CD14-positive monocyte (primary cell): ENCODE measurements at regions not wholly inside any gene's neighbourhood (a gene's known extent, or its start where the extent isn't known, plus 50 kb on each side); places are given as distances from the start of the nearest gene placed in this dataset.

Source experiments
- DNase-seq, 3 donors: peaks; one replicate each; pipeline ENCODE4 v3.0.0-alpha.2; 2011 to 2022
- H2AFZ ChIP-seq: 2 replicates; pipeline ENCODE4 v1.6.0; 2012; ENCODE audit warnings: mild to moderate bottlenecking, low read depth, low read length, inconsistent platforms; ENCODE audit not compliant: insufficient read depth, poor library complexity, severe bottlenecking
- H3K27ac ChIP-seq, 2 donors: 1 replicate in 1 of 2; 2 replicates in 1 of 2; pipeline ENCODE4 v1.5.1; 2012 to 2013; ENCODE audit warnings: low read length in 2 of 2, control low read depth in 1 of 2, inconsistent platforms in 1 of 2, low read depth in 1 of 2, mild to moderate bottlenecking in 1 of 2
- H3K27me3 ChIP-seq, 2 donors: one replicate each; pipeline versions ENCODE4 v1.6.0 to v1.6.1; 2011 to 2013; ENCODE audit warnings: low read length in 2 of 2; ENCODE audit not compliant: control insufficient read depth in 2 of 2, insufficient read depth in 2 of 2
- H3K36me3 ChIP-seq, 2 donors: replicated peaks in 1 of 2; 1 replicate in 1 of 2; 2 replicates in 1 of 2; pipeline versions ENCODE4 v1.5.1 to v1.6.1; 2012 to 2013; ENCODE audit warnings: low read length in 2 of 2, control low read depth in 1 of 2, inconsistent platforms in 1 of 2, mild to moderate bottlenecking in 1 of 2; ENCODE audit not compliant: insufficient read depth in 2 of 2, control insufficient read depth in 1 of 2
- H3K4me1 ChIP-seq, 2 donors: 1 replicate in 1 of 2; 2 replicates in 1 of 2; pipeline versions ENCODE4 v1.5.1 to v1.6.1; 2012 to 2013; ENCODE audit warnings: low read length in 2 of 2, control low read depth in 1 of 2, inconsistent platforms in 1 of 2, mild to moderate bottlenecking in 1 of 2, moderate library complexity in 1 of 2; ENCODE audit not compliant: insufficient read depth in 2 of 2, control insufficient read depth in 1 of 2
- H3K4me2 ChIP-seq: replicated peaks from 2 replicates; pipeline ENCODE3; 2012; ENCODE audit warnings: low read length, moderate library complexity, mild to moderate bottlenecking; ENCODE audit not compliant: poor library complexity, severe bottlenecking; ENCODE audit errors: extremely low read depth
- H3K4me3 ChIP-seq, 3 experiments: fragments of 200-600 bp in 1 of 3; sonication (generic) in 1 of 3; replicated peaks in 1 of 3; 1 replicate in 2 of 3; 2 replicates in 1 of 3; pipeline ENCODE4 v1.5.1; 2011 to 2013; ENCODE audit warnings: low read length in 3 of 3, mild to moderate bottlenecking in 3 of 3, control low read depth in 2 of 3, low read depth in 2 of 3, inconsistent platforms in 1 of 3, moderate library complexity in 1 of 3
- H3K79me2 ChIP-seq: 2 replicates; pipeline ENCODE4 v1.6.0; 2012; ENCODE audit warnings: mild to moderate bottlenecking, control low read depth, inconsistent platforms, low read length, moderate library complexity; ENCODE audit not compliant: insufficient read depth
- H3K9ac ChIP-seq: 2 replicates; pipeline ENCODE4 v1.6.0; 2017; ENCODE audit warnings: low read length, mild to moderate bottlenecking; ENCODE audit not compliant: insufficient read depth, poor library complexity, severe bottlenecking
- H3K9me3 ChIP-seq, 2 donors: replicated peaks in 1 of 2; 1 replicate in 1 of 2; 2 replicates in 1 of 2; pipeline versions ENCODE4 v1.5.1 to v1.6.1; 2012 to 2013; ENCODE audit warnings: low read length in 2 of 2, control low read depth in 1 of 2; ENCODE audit not compliant: control insufficient read depth in 1 of 2, insufficient read depth in 1 of 2
- H4K20me1 ChIP-seq: 2 replicates; pipeline ENCODE4 v1.6.0; 2012; ENCODE audit warnings: mild to moderate bottlenecking, low read length, control low read depth, moderate library complexity; ENCODE audit not compliant: insufficient read depth
- H3K27ac Mint-ChIP-seq, 7 donors: one replicate each; pipeline ENCODE4 v1.8.0; 2020; ENCODE audit warnings: mild to moderate bottlenecking in 7 of 7, mixed read lengths in 7 of 7, moderate library complexity in 6 of 7, inconsistent platforms in 2 of 7
- H3K27me3 Mint-ChIP-seq, 3 donors: one replicate each; pipeline ENCODE4 v1.8.0; 2021 to 2022; ENCODE audit warnings: low read depth in 3 of 3, mild to moderate bottlenecking in 3 of 3, mixed read lengths in 3 of 3, moderate library complexity in 3 of 3, inconsistent platforms in 1 of 3
- H3K36me3 Mint-ChIP-seq, 2 donors: one replicate each; pipeline ENCODE4 v1.8.0; 2020; ENCODE audit warnings: mixed read lengths in 2 of 2, inconsistent platforms in 1 of 2, mild to moderate bottlenecking in 1 of 2
- H3K4me1 Mint-ChIP-seq: one replicate; pipeline ENCODE4 v1.8.0; 2020; ENCODE audit warnings: mild to moderate bottlenecking, mixed read lengths
- H3K4me3 Mint-ChIP-seq, 2 donors: one replicate each; pipeline ENCODE4 v1.8.0; 2020; ENCODE audit warnings: mild to moderate bottlenecking in 2 of 2, mixed read lengths in 2 of 2, moderate library complexity in 1 of 2
- H3K9me3 Mint-ChIP-seq, 7 donors: one replicate each; pipeline ENCODE4 v1.8.0; 2020 to 2022; ENCODE audit warnings: mixed read lengths in 7 of 7, mild to moderate bottlenecking in 6 of 7, moderate library complexity in 6 of 7, inconsistent platforms in 2 of 7
- CTCF ChIP-seq: fragments of 200-600 bp; IDR thresholded peaks from one replicate; pipeline ENCODE4 v1.8.0; 2022; ENCODE audit warnings: antibody characterized with exemption, mild to moderate bottlenecking
- WGBS: methylation state at CpG from one replicate; pipeline ENCODE4 v1.1.5; 2013; ENCODE audit warnings: missing lambda C conversion rate; ENCODE audit not compliant: insufficient coverage; 5-methylcytosine and 5-hydroxymethylcytosine counted together
- intact Hi-C, 2 donors: fragments of 100-400 bp; cut with micrococcal nuclease; formaldehyde crosslinking; loops; one replicate each; pipeline versions ENCODE4 v1.15.0 to v1.15.1; 2023

DNA sequence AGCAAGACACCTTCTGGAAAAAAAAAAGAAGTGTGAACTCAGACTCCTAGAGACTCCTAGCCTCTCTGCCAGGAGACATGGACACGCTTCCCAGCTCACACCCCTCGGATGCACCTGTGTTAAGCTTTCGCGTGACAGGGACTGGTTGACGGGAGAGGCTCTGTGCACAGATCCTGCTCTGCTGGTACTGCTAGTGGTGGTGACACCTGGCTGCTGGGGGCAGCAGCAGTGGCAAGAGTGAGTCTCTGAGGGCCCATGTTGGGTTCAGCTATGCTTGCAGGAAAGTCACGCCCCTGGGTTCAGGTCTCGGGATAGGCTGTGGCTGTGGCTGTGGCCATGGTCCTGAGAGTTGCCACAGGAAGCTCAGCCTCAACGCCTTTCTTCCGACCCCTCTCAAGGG lies 81.1 kb downstream of the XRCC2 start:
- no peaks in the 10 kb centered on the region for H3K27me3 ChIP-seq
- H3K4me3 ChIP-seq, result no peak overlapping the region
- H3K27me3 Mint-ChIP-seq, result peaks cover 0 to 5% (median 1%) of the 10 kb centered on the region in 3 donors
- TF ChIP-seq CTCF, result no peak
- H3K27ac Mint-ChIP-seq, result no peak overlapping the region
- H3K27ac ChIP-seq, result no peak overlapping the region
- 92% methylated on average over 6 of the region's 9 CpGs for whole genome bisulfite sequencing
- no peaks in the 10 kb centered on the region for H3K36me3 Mint-ChIP-seq
- no peak overlapping the region for H3K4me3 Mint-ChIP-seq
- no peak overlapping the region for H2AFZ ChIP-seq
- no peak overlapping the region for H3K4me2 ChIP-seq
- intact Hi-C loops, result no loop called here
- no peaks in the 10 kb centered on the region for H3K4me1 Mint-ChIP-seq
- peaks cover 0 to 3% (median 0%) of the 10 kb centered on the region in 7 donors for H3K9me3 Mint-ChIP-seq
- no peaks in the 10 kb centered on the region for H3K4me1 ChIP-seq
- DNase-seq, result no peak
- H3K79me2 ChIP-seq, result no peaks in the 10 kb centered on the region
- H4K20me1 ChIP-seq, result no peaks in the 10 kb centered on the region
- H3K36me3 ChIP-seq, result no peaks in the 10 kb centered on the region
- H3K9me3 ChIP-seq, result no peaks in the 10 kb centered on the region
- H3K9ac ChIP-seq, result no peak overlapping the region

- H4K20me1 ChIP-seq, result no peaks in the 10 kb centered on the region
- no peaks in the 10 kb centered on the region for H3K4me1 ChIP-seq
- intact Hi-C loops, result no loop called here
- no peak overlapping the region for H3K4me2 ChIP-seq
- H3K27ac Mint-ChIP-seq, result no peak overlapping the region
- WGBS, result 100% methylated on average over 1 of the region's 4 CpGs
- H3K9ac ChIP-seq, result no peak overlapping the region
- no peak overlapping the region for H3K27ac ChIP-seq
- H3K4me1 Mint-ChIP-seq, result no peaks in the 10 kb centered on the region
- no peaks in the 10 kb centered on the region for H3K27me3 ChIP-seq
- H3K36me3 ChIP-seq, result no peaks in the 10 kb centered on the region
- no peaks in the 10 kb centered on the region for H3K36me3 Mint-ChIP-seq
- DNase-seq, result no peak
- TF ChIP-seq CTCF, result no peak
- no peaks in the 10 kb centered on the region for H3K9me3 ChIP-seq
- H3K79me2 ChIP-seq, result no peaks in the 10 kb centered on the region
- H3K4me3 ChIP-seq, result no peak overlapping the region
- peaks cover 1 to 5% (median 2%) of the 10 kb centered on the region in 3 donors for H3K27me3 Mint-ChIP-seq
- H3K9me3 Mint-ChIP-seq, result peaks cover 0 to 5% (median 0%) of the 10 kb centered on the region in 7 donors
- H2AFZ ChIP-seq, result no peak overlapping the region
- no peak overlapping the region for H3K4me3 Mint-ChIP-seq
Measured at GRCh38 chr7:152591976-152592375, 84.0 kb downstream of the XRCC2 start.
